Islet precursor cell (in vitro differentiated cells): ENCODE measurements at regions not wholly inside any gene's neighbourhood (a gene's known extent, or its start where the extent isn't known, plus 50 kb on each side); places are given as distances from the start of the nearest gene placed in this dataset.

Experiments used
- DNase-seq: peaks from one replicate; pipeline ENCODE4 v3.0.0-alpha.2; 2018

DNA sequence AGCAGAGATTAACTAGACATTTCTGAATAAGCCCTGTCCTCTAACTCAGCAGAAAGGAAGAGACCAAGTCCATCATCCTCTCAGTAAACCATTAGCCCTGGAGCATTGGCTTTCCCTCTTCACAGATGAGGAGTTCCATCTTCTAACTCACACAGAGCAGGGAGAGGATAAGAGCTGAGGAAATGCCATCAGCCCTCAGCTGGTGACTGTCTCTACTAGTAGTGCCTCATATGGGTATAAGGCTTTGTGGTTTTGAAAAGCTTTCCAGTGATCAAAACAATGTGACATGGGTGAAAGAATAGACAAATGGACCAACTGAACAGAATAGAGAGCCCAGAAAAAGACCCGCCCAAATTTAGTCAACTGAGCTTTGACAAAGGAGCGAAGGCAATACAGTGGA, 197.2 kb upstream of the NUDT4 start:
- DNase-seq = no peak

DNA sequence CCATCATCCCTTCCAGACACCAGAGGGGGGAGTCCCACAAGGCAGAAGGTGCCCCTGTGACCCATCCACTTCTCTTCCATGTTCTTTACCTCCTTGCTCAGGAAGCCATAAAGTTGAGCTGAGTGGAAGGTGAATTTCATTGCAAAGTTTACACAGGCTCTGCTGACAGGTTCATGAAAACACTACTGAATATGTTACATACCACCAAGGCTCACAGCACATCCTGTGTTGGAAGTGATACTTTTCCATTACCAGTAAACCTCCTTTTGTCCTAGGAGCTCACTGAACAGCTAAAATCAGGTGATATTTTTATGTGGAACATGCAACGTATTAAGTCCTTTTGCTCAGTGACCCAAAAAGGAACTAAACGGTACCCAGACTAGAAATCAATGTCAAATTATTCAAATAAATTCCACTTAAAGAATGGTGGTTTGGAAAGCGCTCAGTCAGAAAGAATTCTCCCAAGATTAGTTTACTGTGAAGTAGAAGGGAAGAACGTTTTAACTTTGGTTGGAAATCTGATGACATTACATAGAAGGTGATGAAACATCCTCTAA, 196.2 kb upstream of the NUDT4 start:
- DNase-seq = peak; percentile 1

DNA sequence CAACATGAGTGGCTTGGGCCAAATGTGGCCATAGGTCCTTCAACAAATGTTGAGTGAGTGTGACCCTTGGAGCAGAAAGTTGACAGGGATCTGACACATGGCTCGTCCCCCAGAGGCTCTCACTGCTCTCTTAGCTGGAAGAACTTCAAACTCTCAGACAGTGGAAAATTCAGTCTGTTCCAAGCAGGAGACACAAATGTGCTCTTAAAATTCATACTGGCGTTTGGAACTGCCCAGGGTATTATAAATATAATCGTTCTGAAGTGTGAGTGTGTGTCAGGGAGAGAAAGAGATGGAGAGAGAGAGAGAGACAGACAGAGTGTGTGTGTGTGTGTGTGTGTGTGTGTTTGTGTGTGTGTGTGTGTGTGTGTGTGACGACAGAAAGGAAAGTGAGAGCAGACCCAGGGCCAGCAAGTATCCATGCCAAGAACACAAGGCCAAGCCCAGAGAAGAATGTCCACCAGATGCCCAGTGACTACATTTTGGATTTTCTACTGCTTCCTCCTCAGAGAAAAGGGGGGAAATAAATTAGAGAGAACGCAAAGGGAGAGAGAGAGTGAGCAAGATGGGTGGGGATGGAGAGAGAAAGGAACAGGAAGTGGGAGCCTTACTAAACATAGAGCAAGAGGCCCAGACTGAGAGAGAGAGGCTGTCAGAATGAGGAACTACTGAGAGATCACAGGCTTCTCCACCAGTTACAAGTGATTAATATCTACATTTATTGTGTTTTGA, 193.6 kb upstream of the NUDT4 start:
- no peak for DNase-seq

DNA sequence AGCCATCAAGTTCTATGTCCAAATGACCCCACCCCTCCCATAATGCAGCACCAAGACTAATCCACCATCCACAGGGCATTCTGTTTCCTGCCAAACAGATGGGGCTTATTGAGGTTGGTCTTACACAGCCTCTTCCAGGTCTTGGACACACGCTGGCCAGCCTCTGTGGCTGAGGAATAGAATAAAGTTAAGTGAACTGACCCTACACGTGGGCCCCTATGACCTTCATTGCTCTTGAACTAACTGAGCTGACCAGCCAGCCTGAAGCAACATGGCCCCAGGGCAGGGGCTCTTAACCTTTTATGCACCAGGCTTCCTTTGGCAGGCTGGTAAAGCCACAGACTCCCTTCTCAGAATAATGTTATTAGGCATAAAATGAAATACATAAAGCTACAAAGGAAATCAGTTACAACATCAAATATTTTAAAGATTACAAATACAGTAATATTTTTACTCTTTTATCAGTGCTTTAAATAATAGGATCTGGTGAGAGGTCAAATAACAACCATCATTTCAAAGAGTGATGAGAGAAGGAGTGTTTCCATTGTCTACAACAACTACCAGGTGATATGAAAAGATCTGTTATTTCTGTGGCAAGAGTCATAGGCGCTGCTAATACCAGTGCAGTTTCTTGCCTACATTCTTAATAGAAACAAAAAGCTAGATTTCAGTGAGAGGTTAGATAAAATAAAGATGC, 192.9 kb upstream of the NUDT4 start:
- peak; percentile 43 for DNase-seq

DNA sequence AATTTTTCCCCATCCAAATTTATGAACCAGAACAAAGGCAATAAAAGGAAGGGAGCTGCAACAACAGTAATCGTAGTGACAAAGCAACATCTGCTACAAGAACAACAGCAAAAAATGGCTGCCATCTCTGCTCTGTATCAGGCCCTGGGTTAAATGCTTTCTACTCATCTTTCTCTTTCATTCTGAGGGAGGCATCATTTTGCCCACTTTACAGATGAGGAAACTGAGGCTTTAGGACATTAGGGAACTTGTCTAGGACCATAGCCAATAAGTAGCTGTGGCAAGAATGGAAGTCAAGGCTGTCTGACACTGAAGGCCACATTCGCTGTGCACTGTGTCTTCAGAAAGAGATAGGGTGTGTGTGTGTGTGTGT, 192.4 kb upstream of the NUDT4 start:
- peak; percentile 22 for DNase-seq

DNA sequence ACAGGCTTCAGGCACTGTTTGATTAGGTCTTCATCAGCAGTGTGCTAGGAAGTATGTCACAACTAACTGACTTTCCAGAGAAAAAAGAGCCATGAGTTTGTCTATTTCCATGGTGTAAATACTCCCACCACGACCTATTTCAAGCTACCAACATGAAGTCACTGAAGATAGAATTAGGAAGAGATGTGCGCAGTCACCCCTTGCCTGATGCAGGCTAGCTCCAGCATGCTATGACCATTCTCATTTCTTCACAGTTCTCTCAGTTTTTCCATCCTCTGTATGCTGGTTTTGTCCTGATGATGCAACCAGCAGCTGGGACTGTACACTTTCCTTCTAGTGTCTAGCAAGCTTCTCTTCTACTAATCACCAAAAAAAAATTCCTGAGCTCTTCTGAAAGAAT, 191.6 kb upstream of the NUDT4 start:
- peak; percentile 8 for DNase-seq

DNA sequence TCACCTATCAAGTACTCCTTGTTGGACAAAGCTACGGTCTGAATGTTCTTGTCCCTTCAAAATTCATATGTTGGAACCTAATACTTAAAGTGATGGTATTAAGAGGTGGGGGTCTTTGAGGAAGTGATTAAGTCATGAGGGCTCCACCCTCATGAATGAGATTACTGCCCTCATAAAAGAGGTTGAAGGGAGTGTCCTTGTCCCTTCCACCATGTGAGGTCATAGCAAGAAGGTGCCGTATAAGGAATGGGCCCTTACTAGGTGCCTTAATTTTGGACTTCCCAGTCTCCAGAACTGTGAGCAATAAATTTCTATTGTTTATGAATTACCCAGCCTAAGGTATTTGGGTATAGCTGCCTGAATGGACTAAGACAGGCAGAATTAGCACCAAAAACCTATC, 191.1 kb upstream of the NUDT4 start:
- no peak for DNase-seq

DNA sequence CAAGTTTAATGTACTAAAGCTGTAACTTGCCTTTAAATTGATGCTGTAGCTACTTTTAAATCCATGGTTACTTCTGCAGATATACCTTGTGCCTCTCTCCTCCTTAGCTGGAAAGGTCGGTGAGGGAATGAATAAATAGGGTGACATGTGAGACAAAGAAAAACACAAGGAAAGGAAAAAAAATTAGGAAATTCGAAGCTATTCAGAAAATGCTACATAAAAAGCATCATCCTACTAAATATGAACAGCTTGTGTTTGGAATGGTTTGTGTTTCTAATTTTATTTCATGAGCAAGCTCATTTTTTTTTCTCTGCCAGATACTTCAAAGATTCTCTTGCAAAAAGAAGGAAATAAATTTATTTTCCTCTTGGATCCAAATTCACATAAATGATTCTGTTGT, 186.3 kb upstream of the NUDT4 start:
- DNase-seq = no peak

DNA sequence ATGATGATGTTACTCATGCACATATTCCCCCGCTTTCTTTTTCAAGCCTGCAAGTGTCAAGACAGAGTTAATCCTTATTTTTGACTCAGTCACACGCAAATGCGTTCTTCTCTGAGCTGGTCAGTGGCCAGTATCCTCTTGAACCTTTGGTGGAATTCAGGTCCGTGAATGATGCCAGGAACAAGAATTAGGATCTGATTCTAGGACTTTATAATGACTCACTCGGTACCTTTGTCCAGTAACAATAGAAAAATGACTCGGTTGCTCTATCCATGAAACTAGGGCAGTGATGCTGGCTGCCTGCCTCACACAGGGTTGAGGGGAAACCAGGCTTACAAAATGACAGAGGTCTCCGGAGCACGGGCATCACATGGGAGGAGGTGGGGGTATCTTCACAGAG, 185.8 kb upstream of the NUDT4 start:
- DNase-seq = no peak

DNA sequence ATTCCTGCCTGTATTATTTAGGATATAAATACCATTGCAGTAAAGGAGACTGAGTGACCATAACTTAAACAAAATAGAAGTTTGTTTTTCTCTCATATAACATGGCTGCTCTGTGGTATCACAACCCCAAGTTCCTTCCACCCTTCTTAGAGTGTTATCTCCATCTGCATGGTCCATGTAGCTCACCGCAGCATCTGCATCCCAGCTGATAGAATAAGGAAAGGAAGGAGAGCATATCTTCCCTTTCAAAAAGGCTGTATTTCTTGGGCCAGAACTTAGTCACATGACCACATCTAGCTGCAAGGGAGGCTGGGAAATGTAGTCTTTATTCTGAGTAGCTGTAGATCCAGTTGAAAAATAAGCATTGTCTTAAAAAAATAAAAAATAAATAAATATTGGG, 184.8 kb upstream of the NUDT4 start:
- DNase-seq = no peak

DNA sequence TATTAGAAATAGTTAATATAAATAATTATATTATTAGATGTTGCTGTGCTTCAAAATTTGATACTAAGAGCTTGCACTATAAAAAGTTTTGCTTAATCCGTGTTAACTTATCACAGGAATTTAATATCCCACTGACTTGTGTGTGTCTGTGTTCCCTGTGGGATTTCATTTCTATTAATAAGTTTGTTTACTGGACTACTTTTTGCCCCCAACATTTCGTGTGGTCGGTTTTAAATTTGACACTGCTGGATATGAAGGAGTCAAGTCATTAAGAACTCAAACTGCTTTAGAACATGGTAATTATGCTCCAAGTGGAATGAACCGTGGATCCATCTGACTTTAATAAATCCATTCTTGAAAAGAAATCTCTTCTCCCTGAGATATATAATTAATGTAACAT, 182.2 kb upstream of the NUDT4 start:
- no peak for DNase-seq

DNA sequence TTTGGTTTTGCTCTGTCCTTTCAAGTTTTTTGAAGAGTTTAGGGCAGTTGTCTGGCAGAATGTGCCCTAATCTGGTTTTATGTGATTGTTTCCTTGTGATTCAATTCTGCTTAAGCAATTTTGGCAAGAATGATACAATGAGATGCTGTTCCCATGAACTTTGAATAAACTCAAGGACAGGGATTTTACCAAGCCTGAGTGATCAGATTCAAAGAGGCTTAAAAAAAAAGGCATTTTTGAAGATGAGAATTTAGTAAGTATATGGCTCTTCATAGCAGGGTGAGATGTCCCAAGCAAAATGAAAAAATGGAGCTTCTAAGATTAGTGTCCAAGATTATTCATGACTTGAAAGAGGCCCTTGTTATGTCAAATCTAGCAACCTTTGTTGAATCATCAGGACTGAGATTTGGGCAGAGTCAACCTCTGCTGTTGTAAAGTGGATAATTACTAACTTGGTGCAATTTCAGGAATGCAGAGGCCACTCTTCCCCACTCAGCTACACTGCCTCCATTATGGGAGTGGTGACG, 180.6 kb upstream of the NUDT4 start:
- peak; percentile 88 for DNase-seq

DNA sequence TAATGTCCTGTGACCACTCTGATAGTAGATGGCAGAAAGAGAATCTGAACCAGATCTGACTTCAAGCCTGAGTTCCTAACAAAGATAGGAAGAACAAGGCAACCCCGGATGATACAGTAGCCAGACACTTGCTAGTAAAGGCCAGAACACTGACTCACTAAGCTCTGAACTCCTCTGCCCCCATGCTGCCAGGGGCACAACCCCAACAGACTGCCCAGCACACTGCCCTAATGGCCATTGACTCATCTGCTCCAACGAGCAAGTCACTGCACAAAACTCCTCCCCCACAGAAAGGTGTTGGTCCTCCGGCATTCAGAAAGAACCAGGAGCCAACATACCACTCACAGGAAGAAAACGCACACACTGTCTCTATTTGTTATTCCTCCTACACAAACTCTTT, 179.6 kb upstream of the NUDT4 start:
- DNase-seq = peak; percentile 99

DNA sequence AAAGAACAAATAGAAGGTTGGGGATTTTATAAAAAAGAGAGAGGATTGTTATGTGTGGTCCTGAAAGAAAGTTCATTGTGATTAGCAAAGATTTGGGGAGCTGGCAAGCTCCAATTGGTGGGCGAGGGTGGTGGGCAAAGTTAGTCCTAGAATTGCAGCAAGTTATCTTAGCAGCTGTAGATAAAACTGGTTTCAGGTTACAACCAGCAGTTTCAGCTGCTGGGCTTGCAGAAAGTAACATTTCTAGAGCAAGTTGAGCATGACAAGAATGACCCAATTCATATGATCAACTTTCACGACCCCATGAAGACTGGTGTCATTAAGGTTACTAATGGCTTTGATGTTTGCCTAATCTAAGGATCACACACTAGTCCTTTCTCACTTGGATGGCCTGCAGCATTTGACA, 177.9 kb upstream of the NUDT4 start:
- DNase-seq = no peak

DNA sequence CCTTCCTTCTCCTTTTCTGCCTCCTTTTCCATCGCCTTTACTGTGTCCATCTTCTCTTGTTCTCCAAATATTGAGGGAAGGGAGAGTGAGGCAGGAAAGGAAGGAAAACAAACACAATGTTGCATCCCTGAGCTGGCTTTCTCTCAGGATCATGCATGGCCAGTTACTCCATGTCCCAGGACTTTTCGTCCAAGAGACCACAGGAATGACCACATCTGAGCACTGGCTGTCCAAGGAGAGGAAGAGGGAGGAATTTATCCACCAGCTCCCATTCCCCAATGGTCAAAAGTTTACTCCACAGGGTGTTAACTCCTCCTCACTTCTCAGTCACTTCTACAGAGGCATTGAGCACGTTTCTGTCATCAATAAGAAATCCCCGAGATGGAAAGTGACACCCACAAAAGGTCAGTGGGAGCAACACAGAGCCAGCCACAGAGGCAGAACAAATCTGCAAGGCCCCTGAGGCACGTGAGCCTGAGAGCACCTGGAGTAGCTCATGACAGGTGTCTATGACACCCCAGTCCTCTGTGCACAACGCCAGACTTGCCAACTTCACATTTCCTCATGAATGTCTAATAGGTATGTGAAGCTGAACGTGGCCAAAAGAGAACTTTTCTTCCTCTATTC, 177.3 kb upstream of the NUDT4 start:
- DNase-seq = no peak

DNA sequence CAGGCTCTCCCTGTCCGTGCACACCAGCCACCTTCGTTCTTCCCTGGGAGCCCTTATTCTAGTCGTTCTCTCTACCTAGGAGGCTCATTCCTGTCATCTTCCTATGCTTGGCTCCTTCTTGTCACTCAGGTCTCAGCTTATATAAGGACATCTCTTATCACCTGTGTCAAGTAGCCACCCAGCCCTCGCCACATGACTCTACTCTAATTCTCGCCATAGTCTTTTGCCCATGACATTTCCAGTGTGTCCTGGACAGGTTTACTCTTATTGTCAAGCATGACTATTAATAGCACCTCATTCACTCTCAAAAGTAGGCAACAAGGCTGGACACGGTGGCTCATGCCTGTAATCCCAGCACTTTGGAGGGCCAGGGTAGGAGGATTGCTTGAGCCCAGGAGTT, 175.7 kb upstream of the NUDT4 start:
- no peak for DNase-seq

DNA sequence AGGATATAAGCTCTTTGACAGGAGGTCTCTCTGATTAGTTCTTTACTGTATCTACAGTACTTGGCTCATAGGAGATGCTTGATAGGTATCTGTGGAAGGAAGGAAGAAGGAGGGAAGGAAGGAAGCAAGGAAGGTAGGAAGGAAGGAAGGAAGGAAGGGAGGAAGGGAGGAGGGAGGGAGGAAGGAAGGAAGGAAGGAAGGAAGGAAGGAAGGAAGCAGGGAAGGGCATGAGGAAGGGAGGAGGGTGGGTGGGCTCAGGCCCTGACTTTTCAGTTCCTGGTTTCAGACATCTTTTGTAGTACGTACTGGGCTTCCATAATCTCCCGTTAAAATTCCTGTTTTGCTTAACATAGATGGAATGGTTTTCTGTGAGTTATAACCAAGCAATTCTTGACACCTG, 175.0 kb upstream of the NUDT4 start:
- no peak for DNase-seq

DNA sequence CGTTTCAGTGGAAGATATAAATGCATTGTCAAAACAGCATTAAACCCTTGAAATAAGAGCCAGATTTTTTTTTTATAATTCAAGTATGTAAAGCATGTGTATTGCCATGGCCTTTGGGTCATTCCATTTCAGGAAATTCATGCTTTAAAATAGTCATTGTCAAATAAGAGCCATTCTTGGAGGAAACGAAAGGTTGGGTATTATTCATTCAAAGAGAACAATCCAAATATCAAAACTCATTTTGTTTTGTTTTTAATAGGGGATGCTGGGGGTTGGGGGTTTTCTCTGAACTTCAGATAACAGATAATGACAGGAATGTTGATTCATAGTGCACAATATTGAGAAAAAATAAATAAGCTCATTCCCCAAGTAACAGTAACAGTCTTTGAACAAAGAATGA, 174.4 kb upstream of the NUDT4 start:
- no peak for DNase-seq

DNA sequence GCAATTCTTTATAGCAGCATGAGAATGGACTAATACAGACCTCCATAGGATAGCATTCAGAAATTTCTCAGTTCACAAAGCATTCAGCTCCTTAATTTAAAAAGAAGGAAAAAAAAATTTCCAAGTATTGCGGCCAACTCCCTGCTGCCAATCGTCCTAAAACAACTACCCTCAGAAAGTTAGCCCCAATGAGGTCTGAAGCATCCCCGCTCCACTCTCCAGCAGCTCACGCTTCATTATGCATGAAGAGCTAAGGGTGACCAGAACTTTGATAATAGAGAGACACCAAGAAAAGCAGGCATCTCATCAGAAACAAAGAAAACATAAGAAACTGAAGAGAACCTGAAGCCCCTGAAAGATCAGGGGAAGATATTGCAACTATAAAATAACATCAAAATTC, 172.8 kb upstream of the NUDT4 start:
- no peak for DNase-seq

DNA sequence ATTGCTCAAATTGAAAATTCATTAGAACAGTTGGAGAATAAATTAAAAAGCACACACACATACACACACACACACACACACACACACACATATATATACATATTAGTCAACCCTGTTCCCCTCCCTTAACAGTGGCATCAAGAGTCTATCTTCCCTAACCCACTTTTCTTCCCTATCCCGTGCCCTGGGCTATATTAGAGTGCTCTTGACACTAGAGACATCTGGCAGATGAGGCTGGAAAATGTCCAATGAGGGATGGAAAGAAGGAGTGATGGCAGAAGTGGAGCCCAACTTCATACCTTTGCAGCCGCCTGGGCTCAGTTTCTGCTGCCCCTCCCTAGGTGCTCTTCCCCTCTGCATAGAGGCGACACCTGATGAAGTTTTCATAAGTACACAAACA, 172.4 kb upstream of the NUDT4 start:
- no peak for DNase-seq

DNA sequence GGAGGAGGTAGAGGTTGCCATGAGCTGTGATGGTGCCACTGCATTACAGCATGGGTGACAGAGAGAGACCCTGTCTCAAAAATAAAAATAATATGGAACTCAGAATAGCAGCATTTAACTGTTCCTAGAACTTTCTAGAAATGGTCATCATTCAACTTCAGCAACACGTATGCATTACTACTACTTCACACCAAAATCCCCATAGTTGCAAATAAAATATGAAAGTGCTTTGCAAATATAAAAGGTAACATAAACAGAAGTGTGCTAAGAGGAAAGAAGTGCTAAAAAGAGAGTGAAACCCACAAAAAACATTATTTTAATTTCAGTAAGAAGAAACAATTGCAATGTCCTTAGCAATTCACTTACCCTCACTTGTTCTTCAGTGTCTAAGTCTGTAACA, 169.7 kb upstream of the NUDT4 start:
- DNase-seq = no peak

DNA sequence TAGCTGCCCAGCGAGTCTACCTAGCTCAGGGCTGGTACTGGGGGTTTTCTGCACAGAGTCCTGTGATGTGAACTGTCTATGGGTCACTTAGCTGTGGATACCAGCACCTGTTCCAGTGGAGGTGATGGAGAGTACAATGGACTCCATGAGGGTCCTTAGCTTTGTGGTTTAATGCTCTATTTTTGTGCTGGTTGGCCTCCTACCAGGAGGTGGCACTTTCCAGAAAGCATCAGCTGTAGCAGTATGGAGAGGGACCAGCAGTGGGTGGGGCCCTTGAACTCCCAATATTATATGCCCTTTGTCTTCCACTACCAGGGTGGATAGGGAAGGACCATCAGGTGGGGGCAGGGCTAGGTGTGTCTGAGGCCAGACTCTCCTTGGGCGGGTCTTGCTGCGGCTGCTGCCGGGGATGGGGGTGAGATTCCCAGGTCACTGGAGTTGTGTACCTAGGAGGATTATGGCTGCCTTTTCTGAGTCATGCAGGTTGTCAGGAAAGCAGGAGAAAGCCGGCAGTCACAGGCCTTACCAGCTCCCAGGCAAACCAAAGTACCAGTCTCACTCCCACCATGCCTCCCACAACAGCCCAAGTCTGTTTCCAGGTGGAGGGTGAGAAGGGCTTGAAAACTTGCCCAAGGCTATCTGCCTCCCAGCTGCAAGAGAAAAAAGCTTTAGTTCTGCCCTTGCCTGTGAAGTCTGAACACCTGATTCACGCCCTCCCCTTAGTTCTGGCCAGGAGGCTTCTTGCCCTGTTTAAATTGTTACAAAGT, 163.0 kb upstream of the NUDT4 start:
- no peak for DNase-seq

DNA sequence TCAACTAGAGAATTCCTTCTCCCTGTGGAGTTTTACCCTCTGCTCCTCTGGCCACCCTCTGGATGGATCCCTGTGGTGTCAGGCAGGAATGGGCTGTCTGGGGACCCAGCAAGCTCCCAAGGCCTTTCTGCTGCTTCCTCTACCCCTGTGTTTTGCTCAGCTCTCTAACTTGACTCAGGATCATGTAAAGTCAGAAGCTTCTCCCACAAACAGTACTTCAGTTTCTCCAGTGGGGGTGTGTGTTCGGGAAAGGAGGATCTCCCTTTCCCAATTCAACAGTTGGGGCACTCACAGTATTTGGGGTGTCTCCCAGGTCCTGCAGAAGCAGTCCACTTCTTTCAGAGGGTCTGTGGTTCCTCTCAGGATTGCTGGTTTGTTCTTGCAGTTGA, 162.4 kb upstream of the NUDT4 start:
- DNase-seq = no peak
